Kidney epithelial cell (primary cell): ENCODE measurements at regions not wholly inside any gene's neighbourhood (a gene's known extent, or its start where the extent isn't known, plus 50 kb on each side); places are given as distances from the start of the nearest gene placed in this dataset.

ENCODE experiments used
- DNase-seq: peaks from one replicate; pipeline ENCODE4 v3.0.0-alpha.2; 2010; ENCODE audit warnings: low read depth
- H3K27me3 ChIP-seq: 2 replicates; pipeline ENCODE4 v1.6.0; 2011; ENCODE audit warnings: low read length; ENCODE audit not compliant: control insufficient read depth, insufficient read depth
- H3K36me3 ChIP-seq: 2 replicates; pipeline ENCODE4 v1.5.1; 2011; ENCODE audit warnings: low read length; ENCODE audit not compliant: control insufficient read depth, insufficient read depth
- H3K4me3 ChIP-seq: 2 replicates; pipeline ENCODE4 v1.5.1; 2011; ENCODE audit warnings: low read depth, mild to moderate bottlenecking, control low read depth, low read length
- TF ChIP-seq, protein P1 (sequence below): IDR thresholded peaks from 2 replicates; pipeline ENCODE4 v1.5.1; 2011; ENCODE audit warnings: mild to moderate bottlenecking, moderate library complexity, low read length, control low read depth, inconsistent platforms; ENCODE audit not compliant: insufficient read depth, poor library complexity, severe bottlenecking

DNA sequence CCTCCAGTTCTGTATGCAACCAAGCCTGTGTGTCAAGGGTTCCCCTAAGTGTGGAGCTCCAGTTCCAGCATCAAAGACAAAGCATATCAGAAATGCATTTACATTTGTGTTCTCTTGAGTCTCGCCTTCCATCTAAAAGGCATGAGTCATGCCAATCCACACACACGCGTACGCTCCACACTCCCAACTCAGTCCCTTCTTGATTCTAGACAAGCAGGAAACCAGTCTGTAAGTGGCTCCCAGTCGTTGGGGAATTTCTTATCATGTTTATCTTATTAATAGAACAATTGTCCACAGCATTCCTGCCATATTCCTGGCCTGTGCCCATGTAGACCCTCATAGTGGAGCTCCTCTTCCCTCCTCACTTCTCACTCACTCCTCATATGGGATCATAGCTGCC lies 86.4 kb upstream of the SLC35G4 start:
- TF ChIP-seq, protein P1, sequence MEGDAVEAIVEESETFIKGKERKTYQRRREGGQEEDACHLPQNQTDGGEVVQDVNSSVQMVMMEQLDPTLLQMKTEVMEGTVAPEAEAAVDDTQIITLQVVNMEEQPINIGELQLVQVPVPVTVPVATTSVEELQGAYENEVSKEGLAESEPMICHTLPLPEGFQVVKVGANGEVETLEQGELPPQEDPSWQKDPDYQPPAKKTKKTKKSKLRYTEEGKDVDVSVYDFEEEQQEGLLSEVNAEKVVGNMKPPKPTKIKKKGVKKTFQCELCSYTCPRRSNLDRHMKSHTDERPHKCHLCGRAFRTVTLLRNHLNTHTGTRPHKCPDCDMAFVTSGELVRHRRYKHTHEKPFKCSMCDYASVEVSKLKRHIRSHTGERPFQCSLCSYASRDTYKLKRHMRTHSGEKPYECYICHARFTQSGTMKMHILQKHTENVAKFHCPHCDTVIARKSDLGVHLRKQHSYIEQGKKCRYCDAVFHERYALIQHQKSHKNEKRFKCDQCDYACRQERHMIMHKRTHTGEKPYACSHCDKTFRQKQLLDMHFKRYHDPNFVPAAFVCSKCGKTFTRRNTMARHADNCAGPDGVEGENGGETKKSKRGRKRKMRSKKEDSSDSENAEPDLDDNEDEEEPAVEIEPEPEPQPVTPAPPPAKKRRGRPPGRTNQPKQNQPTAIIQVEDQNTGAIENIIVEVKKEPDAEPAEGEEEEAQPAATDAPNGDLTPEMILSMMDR, result no peak
- Histone ChIP-seq H3K36me3 (no peaks in the 10 kb centered on the region), H3K27me3 (no peaks in the 10 kb centered on the region), H3K4me3 (no peak overlapping the region)
- no peak for DNase-seq

DNA sequence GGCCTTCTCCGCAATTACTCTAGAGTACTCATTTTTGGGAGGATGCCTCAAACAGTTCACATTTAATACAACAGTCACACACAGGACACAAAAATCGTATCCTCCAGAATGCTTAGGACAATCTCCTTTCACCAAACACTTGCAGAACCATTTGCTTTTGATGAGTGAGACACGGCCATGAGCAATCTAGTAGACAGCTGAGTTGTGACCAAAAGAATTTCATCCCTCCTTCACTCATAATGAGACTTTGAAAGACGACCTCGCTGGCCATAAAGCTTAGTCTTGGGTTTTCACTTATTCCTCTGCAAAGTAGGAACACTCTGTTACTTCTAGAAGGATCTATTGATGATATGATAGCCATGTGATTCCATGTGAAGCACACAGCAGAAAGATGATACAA lies 87.5 kb upstream of the SLC35G4 start:
- Histone ChIP-seq H3K27me3 (no peaks in the 10 kb centered on the region), H3K4me3 (no peak overlapping the region), H3K36me3 (no peaks in the 10 kb centered on the region)
- no peak for DNase-seq
- TF ChIP-seq, protein P1, result no peak

DNA sequence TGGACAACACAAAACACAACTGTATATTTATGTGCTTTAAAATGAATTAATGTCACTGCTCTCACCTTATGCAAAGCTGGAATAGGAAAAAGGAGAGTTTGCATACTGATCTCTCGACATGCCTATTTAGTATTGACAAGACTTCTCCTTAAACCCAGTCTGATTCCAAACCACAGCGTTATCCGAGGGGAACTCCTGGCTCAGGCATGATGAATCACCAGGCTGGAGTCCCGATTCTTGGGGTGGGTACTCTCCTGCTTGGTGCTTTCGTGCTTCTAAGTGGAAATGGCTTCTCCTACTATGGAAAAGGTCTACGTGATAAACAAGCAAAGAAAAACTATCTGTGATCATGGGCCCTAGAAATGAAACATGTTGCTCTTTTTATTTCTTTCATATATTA lies 88.9 kb upstream of the SLC35G4 start:
- Histone ChIP-seq H3K4me3 (no peak overlapping the region), H3K36me3 (no peaks in the 10 kb centered on the region), H3K27me3 (no peaks in the 10 kb centered on the region)
- DNase-seq, result no peak
- TF ChIP-seq, protein P1, result no peak

DNA sequence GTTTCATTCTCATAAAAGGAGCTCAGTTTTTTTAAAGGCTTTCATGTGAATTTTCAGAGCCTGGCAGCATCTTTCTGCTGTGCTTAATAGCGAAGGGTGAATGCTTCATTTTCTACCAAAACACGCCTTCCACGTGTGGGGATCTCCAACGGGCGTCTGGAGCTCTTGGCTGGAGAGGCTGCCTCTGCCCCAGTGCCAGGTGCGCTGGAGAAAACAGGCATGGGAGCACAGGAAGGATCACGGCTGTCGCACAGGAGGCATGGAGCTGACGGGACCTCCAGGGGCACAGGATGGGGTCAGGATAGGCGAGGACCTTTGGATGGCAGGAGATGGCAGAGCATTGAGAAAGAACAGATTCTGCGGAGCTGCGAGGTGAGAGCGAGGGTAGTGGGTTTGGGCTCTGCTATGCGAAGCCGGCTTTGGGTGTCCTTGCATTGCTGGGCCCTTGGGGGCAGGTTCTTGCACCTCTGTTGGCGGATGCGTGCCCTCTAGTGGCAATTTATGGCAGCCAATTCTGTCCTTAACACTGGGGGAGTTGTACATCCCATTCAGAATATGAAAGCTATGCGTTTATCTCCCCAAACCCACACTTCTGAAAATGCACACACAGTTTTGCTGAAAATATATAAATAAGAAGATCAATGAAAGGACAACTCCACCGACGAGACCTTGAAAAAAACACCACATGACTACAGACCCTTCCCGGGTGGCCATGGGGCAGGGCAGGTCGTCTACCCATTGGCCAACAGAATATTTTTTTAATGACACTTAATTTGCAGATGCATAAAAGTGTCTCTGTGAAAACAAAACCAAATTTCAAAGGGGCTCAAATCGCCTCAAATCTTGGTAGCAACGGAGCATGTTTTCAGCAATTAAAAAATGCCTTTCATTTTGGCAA lies 90.4 kb upstream of the SLC35G4 start:
- DNase-seq, result no peak
- no peaks in the 10 kb centered on the region for H3K27me3 ChIP-seq
- no peaks in the 10 kb centered on the region for H3K36me3 ChIP-seq
- H3K4me3 ChIP-seq, result no peak overlapping the region
- TF ChIP-seq, protein P1, result peak; percentile 62

DNA sequence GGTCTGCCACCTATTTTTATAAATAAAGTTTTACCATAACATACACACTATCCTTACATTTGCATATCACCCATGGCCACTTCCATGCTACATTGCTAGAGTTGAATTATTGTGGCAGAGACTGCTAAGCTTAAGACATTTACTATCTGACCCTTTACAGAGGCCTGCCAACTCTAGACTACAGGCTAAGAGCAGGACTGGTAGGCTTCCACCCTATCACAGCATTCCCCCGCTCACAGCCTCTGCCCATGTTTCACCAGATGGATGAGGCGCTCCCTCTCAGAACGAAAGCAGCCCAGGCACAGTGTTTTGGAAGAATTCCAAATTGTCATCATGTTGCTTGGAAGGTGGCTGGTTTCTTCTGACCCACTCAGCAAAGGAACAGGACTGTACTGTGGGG lies 91.7 kb upstream of the SLC35G4 start:
- no peak overlapping the region for H3K4me3 ChIP-seq
- DNase-seq, result no peak
- no peaks in the 10 kb centered on the region for H3K27me3 ChIP-seq
- H3K36me3 ChIP-seq, result no peaks in the 10 kb centered on the region
- TF ChIP-seq, protein P1, result no peak

DNA sequence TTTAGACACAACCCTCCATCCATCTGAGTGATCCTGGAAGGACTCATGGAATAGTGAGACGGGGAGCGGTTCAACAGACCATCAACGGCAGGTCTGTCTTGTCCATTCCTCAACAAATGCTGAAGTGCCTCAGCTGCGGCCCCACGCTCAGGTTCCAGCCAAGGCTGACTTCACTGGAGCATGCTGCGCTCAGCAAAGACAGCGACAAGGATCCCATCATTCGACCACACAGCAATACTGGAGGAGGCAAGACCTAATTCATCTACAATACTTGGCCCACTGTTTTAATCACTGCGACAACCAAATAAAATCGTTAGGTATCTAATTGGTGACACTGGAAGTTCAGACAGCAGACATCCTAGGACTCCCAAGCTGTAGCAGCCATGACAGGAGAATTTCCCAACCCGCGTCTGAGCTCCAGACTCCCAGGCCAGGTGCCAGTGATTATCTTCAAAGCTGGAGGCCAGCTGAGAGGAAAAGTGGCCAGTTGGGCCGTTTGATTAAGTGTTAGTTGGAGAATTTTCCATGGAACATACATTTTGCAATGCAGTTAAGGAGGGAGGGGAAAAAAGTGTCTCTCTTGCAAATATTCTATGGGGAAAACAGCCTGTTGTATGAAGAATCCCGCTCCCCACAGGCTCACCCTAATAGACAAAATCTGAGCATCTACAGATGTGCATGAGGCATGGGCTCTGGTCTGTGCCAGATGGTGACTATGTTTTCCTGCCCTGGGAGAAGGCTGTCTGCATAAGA lies 92.5 kb upstream of the SLC35G4 start:
- no peaks in the 10 kb centered on the region for H3K27me3 ChIP-seq
- TF ChIP-seq, protein P1, result no peak
- no peaks in the 10 kb centered on the region for H3K36me3 ChIP-seq
- no peak overlapping the region for H3K4me3 ChIP-seq
- DNase-seq, result no peak
